ENCODE measurements at regions not wholly inside any gene's neighbourhood (a gene's known extent, or its start where the extent isn't known, plus 50 kb on each side); places are given as distances from the start of the nearest gene placed in this dataset.

DNA sequence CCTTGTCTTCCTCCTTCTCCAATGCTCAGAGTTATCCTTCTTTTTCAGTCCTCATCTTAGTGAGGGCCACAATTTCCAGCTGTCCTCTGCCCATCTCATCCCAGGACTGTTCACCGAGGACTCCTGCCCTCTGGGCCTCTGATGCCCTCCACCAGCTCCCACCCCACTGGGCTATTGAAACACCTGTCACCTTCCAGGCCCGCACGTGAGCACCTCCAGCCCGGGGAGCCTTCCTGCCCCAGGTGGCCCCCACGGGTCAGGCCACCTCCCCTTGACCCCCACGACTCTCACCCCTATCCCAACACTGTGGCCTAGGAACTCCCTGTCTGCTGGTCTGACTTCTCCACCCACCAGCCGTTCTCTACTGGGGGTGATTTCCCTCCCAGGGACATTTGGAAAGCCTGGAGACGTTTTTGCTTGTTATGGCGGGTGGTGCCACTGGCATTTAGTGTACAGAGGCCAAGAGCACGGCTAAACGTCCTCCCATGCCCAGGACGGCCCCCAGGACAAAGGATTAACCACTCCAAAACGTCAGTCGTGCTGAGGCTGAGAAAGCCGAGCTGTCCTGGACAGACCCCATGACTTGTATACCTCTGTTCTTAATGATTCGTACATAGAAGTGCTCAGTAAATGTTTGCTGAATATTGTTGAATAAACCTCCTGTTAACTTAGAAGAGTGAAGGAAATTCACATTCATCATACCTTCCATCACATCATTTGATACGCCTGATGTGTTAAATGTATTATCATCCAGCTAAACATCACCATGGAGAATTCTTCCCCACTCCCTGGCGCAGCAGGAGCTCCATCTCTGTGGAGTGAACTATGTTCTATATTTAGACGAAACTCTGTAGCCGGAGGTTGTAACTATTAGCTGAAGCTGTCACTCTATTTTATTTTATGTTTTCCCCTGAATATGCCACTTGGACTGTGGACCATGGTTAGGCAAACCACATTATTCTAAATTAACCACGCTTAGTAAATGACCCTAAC is 270.1 kb upstream of the SHH start:
- ChIA-PET CTCF (no interaction called here), POLR2A (ENCODE audit: low non-redundant PET) (interaction anchor here (0.9 kb wide), 1 partner anchor 36 kb away, joined by 3 read pairs; no protein-coding TSS in a partner anchor)
- intact Hi-C loops (cut with micrococcal nuclease; ENCODE audit: unreplicated experiment): no loop called here
- no peaks in the 10 kb centered on the region for H3K9me3 ChIP-seq (ENCODE audit: low read depth, low read length, poor library complexity, severe bottlenecking)
- TF ChIP-seq, protein P1, sequence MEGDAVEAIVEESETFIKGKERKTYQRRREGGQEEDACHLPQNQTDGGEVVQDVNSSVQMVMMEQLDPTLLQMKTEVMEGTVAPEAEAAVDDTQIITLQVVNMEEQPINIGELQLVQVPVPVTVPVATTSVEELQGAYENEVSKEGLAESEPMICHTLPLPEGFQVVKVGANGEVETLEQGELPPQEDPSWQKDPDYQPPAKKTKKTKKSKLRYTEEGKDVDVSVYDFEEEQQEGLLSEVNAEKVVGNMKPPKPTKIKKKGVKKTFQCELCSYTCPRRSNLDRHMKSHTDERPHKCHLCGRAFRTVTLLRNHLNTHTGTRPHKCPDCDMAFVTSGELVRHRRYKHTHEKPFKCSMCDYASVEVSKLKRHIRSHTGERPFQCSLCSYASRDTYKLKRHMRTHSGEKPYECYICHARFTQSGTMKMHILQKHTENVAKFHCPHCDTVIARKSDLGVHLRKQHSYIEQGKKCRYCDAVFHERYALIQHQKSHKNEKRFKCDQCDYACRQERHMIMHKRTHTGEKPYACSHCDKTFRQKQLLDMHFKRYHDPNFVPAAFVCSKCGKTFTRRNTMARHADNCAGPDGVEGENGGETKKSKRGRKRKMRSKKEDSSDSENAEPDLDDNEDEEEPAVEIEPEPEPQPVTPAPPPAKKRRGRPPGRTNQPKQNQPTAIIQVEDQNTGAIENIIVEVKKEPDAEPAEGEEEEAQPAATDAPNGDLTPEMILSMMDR (conservative IDR thresholded peaks at IDR 0.05; ENCODE audit: low read depth, low read length): no peak
- no peak for TF ChIP-seq EZH2 (IDR thresholded peaks at IDR 0.05; ENCODE audit: borderline replicate concordance, low read depth, low read length, poor library complexity, severe bottlenecking)
- DNase-seq (ENCODE audit: low spot score): no peak
- no peaks in the 10 kb centered on the region for H3K4me1 ChIP-seq (ENCODE audit: insufficient read depth, low read length, poor library complexity, severe bottlenecking)
- H3K36me3 ChIP-seq (ENCODE audit: insufficient read depth, low read length, poor library complexity, severe bottlenecking): no peaks in the 10 kb centered on the region
- H3K27me3 ChIP-seq (replicated peaks; ENCODE audit: insufficient read depth, low read depth, low read length, poor library complexity): peaks cover 45% of the 10 kb centered on the region
- no peak overlapping the region for H3K4me3 ChIP-seq (ENCODE audit: low read depth, low read length, poor library complexity, severe bottlenecking)
- no TSS peak for BruUV-seq (replicated peaks)
- H3K27ac ChIP-seq (ENCODE audit: low read depth, low read length, poor library complexity, severe bottlenecking): no peak overlapping the region

DNA sequence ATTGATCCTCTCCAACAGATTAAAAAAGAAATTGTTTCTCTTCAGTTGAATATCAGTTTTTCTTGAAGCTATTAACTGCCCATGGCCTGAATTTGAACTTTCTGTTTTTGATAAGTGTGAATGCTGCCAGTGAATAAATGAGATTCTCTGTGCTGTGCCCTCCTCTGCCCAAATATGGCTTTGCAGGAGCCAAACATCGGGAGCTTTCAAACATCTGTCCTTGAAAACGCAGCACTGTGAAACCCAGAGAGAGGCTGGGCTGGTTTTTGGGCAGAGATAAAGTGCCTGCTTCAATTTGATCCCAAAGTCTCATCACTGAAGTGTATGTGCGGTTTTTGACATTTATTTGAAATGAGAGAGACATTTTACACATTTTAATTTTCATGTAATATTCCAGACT is 268.3 kb upstream of the SHH start:
- H3K4me3 ChIP-seq (ENCODE audit: low read depth, low read length, poor library complexity, severe bottlenecking): no peak overlapping the region
- H3K4me1 ChIP-seq (ENCODE audit: insufficient read depth, low read length, poor library complexity, severe bottlenecking): no peaks in the 10 kb centered on the region
- H3K27ac ChIP-seq (ENCODE audit: low read depth, low read length, poor library complexity, severe bottlenecking): no peak overlapping the region
- H3K9me3 ChIP-seq (ENCODE audit: low read depth, low read length, poor library complexity, severe bottlenecking): no peaks in the 10 kb centered on the region
- ChIA-PET POLR2A (ENCODE audit: low non-redundant PET) (no interaction called here), CTCF (interaction anchor here (0.7 kb wide), 1 partner anchor 216 kb away, joined by 5 read pairs; no protein-coding TSS in a partner anchor)
- no peaks in the 10 kb centered on the region for H3K36me3 ChIP-seq (ENCODE audit: insufficient read depth, low read length, poor library complexity, severe bottlenecking)
- TF ChIP-seq, protein P1 (conservative IDR thresholded peaks at IDR 0.05; ENCODE audit: low read depth, low read length): no peak
- TF ChIP-seq EZH2 (IDR thresholded peaks at IDR 0.05; ENCODE audit: borderline replicate concordance, low read depth, low read length, poor library complexity, severe bottlenecking): no peak
- DNase-seq (ENCODE audit: low spot score): no peak
- intact Hi-C loops (cut with micrococcal nuclease; ENCODE audit: unreplicated experiment): no loop called here
- BruUV-seq (replicated peaks): no TSS peak
- peaks cover 50% of the 10 kb centered on the region for H3K27me3 ChIP-seq (replicated peaks; ENCODE audit: insufficient read depth, low read depth, low read length, poor library complexity)

DNA sequence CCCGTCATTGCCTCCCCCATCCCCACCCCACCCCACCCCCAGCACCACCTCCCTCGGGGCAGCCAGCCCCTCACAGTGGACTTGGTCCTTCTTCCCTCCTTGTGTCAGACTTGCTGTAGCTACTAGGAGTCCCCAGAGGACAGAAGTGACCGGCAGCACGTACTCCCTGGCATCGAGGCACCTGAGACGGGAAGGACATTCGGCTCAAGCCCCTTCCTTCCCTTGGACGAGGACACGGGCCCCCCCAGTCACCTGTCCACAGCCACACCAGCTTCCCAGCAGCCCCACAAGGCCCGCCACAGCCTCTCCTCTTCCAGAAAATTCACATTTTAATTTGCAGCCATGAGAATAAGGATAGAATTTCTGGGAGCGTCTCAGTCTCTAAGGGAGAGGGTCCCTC is 267.8 kb upstream of the SHH start:
- CTCF ChIA-PET: interaction anchor here (0.7 kb wide), 1 partner anchor 216 kb away, joined by 5 read pairs; no protein-coding TSS in a partner anchor
- H3K36me3 ChIP-seq (ENCODE audit: insufficient read depth, low read length, poor library complexity, severe bottlenecking): no peaks in the 10 kb centered on the region
- no peak for DNase-seq (ENCODE audit: low spot score)
- no peaks in the 10 kb centered on the region for H3K4me1 ChIP-seq (ENCODE audit: insufficient read depth, low read length, poor library complexity, severe bottlenecking)
- no peak for TF ChIP-seq EZH2 (IDR thresholded peaks at IDR 0.05; ENCODE audit: borderline replicate concordance, low read depth, low read length, poor library complexity, severe bottlenecking)
- TF ChIP-seq, protein P1 (conservative IDR thresholded peaks at IDR 0.05; ENCODE audit: low read depth, low read length): no peak
- intact Hi-C loops (cut with micrococcal nuclease; ENCODE audit: unreplicated experiment): no loop called here
- POLR2A ChIA-PET (ENCODE audit: low non-redundant PET): no interaction called here
- no peak overlapping the region for H3K4me3 ChIP-seq (ENCODE audit: low read depth, low read length, poor library complexity, severe bottlenecking)
- no peak overlapping the region for H3K27ac ChIP-seq (ENCODE audit: low read depth, low read length, poor library complexity, severe bottlenecking)
- BruUV-seq (replicated peaks): no TSS peak
- no peaks in the 10 kb centered on the region for H3K9me3 ChIP-seq (ENCODE audit: low read depth, low read length, poor library complexity, severe bottlenecking)
- H3K27me3 ChIP-seq (replicated peaks; ENCODE audit: insufficient read depth, low read depth, low read length, poor library complexity): peaks cover 50% of the 10 kb centered on the region
